ENCODE measurements at regions not wholly inside any gene's neighbourhood (a gene's known extent, or its start where the extent isn't known, plus 50 kb on each side); places are given as distances from the start of the nearest gene placed in this dataset.
A peak's percentile ranks its signal among the peaks of the same experiment; 100 is the strongest.

- no peak for DNase-seq
- Mint-ChIP-seq H3K27ac (no peak overlapping the region), H3K4me3 (no peak overlapping the region), H3K27me3 (ENCODE audit: low read depth, poor library complexity) (peaks cover 4% of the 10 kb centered on the region), H3K9me3 (peaks cover 4% of the 10 kb centered on the region), H3K4me1 (peaks cover 65% of the 10 kb centered on the region), H3K36me3 (ENCODE audit: low read depth) (no peaks in the 10 kb centered on the region)
- no peak for TF ChIP-seq CTCF (IDR thresholded peaks at IDR 0.05)
Measured at GRCh38 chr11:115924744-115925567, 420.7 kb upstream of the CADM1 start.

- Mint-ChIP-seq H3K9me3 (peaks cover 4% of the 10 kb centered on the region), H3K27ac (peak overlapping the region; percentile 40), H3K4me1 (peaks cover 68% of the 10 kb centered on the region), H3K27me3 (ENCODE audit: low read depth, poor library complexity) (peaks cover 4% of the 10 kb centered on the region), H3K36me3 (ENCODE audit: low read depth) (no peaks in the 10 kb centered on the region), H3K4me3 (no peak overlapping the region)
- DNase-seq: no peak
- no peak for TF ChIP-seq CTCF (IDR thresholded peaks at IDR 0.05)
Measured at GRCh38 chr11:115922876-115923275, 418.7 kb upstream of the CADM1 start.

- no peak for TF ChIP-seq CTCF (IDR thresholded peaks at IDR 0.05)
- H3K4me3 Mint-ChIP-seq: no peak overlapping the region
- H3K9me3 Mint-ChIP-seq: peaks cover 4% of the 10 kb centered on the region
- H3K27me3 Mint-ChIP-seq (ENCODE audit: low read depth, poor library complexity): peaks cover 4% of the 10 kb centered on the region
- H3K27ac Mint-ChIP-seq: peak overlapping the region; percentile 38
- H3K4me1 Mint-ChIP-seq: peaks cover 64% of the 10 kb centered on the region
- H3K36me3 Mint-ChIP-seq (ENCODE audit: low read depth): no peaks in the 10 kb centered on the region
- no peak for DNase-seq
Measured at GRCh38 chr11:115921986-115922385, 417.8 kb upstream of the CADM1 start.

- TF ChIP-seq CTCF (IDR thresholded peaks at IDR 0.05): no peak
- no peak for DNase-seq
- H3K36me3 Mint-ChIP-seq (ENCODE audit: low read depth): no peaks in the 10 kb centered on the region
- peaks cover 64% of the 10 kb centered on the region for H3K4me1 Mint-ChIP-seq
- H3K4me3 Mint-ChIP-seq: no peak overlapping the region
- no peak overlapping the region for H3K27ac Mint-ChIP-seq
- peaks cover 4% of the 10 kb centered on the region for H3K9me3 Mint-ChIP-seq
- peaks cover 4% of the 10 kb centered on the region for H3K27me3 Mint-ChIP-seq (ENCODE audit: low read depth, poor library complexity)
Measured at GRCh38 chr11:115921540-115921939, 417.3 kb upstream of the CADM1 start.

GRCh38 chr11:115920841-115921480, 416.7 kb upstream of the CADM1 start:
- H3K27ac Mint-ChIP-seq: no peak overlapping the region
- H3K4me3 Mint-ChIP-seq: no peak overlapping the region
- no peaks in the 10 kb centered on the region for H3K36me3 Mint-ChIP-seq (ENCODE audit: low read depth)
- TF ChIP-seq CTCF (IDR thresholded peaks at IDR 0.05): no peak
- H3K9me3 Mint-ChIP-seq: peaks cover 4% of the 10 kb centered on the region
- H3K27me3 Mint-ChIP-seq (ENCODE audit: low read depth, poor library complexity): peaks cover 4% of the 10 kb centered on the region
- DNase-seq: no peak
- H3K4me1 Mint-ChIP-seq: peaks cover 69% of the 10 kb centered on the region

Measured in nephron progenitor cell (in vitro differentiated cells).